Loucy (cell line): ENCODE measurements at regions not wholly inside any gene's neighbourhood (a gene's known extent, or its start where the extent isn't known, plus 50 kb on each side); places are given as distances from the start of the nearest gene placed in this dataset.

ENCODE experiments used
- EZH2phosphoT487 ChIP-seq: fragments of 200-600 bp; IDR thresholded peaks from 2 replicates; pipeline ENCODE4 v1.6.1; 2018; ENCODE audit warnings: antibody characterized with exemption, mild to moderate bottlenecking, moderate library complexity, borderline replicate concordance
- TF ChIP-seq, protein P1 (sequence below): fragments of 200-600 bp; sonication (generic); conservative IDR thresholded peaks from 2 replicates; pipeline ENCODE4 v1.5.1; 2014; ENCODE audit warnings: mild to moderate bottlenecking, antibody characterized with exemption, low read length

DNA sequence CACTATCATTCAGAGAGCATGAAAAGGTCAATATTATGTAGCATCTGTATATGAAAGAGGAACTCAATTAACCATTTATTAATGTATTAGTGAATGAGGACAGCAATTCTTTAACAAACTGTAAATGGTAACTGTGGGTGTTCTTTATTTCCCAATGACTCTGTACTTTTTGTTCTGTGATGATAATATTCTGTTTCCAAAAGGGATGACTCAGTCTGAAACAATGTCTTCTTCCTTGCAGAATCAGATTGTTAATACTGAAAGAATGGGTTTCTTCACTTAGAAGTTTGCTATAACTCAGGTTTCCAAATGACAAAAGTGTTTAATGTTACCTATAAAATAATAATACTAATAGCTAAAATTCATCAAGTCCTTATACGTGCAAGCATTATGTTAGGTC, 1518.7 kb upstream of the WWC1 start:
- TF ChIP-seq, protein P1, sequence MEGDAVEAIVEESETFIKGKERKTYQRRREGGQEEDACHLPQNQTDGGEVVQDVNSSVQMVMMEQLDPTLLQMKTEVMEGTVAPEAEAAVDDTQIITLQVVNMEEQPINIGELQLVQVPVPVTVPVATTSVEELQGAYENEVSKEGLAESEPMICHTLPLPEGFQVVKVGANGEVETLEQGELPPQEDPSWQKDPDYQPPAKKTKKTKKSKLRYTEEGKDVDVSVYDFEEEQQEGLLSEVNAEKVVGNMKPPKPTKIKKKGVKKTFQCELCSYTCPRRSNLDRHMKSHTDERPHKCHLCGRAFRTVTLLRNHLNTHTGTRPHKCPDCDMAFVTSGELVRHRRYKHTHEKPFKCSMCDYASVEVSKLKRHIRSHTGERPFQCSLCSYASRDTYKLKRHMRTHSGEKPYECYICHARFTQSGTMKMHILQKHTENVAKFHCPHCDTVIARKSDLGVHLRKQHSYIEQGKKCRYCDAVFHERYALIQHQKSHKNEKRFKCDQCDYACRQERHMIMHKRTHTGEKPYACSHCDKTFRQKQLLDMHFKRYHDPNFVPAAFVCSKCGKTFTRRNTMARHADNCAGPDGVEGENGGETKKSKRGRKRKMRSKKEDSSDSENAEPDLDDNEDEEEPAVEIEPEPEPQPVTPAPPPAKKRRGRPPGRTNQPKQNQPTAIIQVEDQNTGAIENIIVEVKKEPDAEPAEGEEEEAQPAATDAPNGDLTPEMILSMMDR, result no peak
- no peak for TF ChIP-seq EZH2phosphoT487
